AG08395 (cell line): ENCODE measurements at regions not wholly inside any gene's neighbourhood (a gene's known extent, or its start where the extent isn't known, plus 50 kb on each side); places are given as distances from the start of the nearest gene placed in this dataset.
A peak's percentile ranks its signal among the peaks of the same experiment; 100 is the strongest.

Experiments
- DNase-seq: peaks from one replicate; pipeline ENCODE4 v3.0.0; 2012; ENCODE audit warnings: mixed read lengths, low spot score

- no peak for DNase-seq
Measured at GRCh38 chr4:15130441-15130840, 128.2 kb downstream of the CPEB2 start.

- no peak for DNase-seq
Measured at GRCh38 chr4:15131551-15131950, 129.3 kb downstream of the CPEB2 start.

GRCh38 chr4:15132739-15133138 lies 130.5 kb downstream of the CPEB2 start:
- DNase-seq = no peak

- DNase-seq = no peak
Measured at GRCh38 chr4:15139599-15139998, 137.3 kb downstream of the CPEB2 start.

- no peak for DNase-seq
Measured at GRCh38 chr4:15142201-15142600, 139.9 kb downstream of the CPEB2 start.

- no peak for DNase-seq
Measured at GRCh38 chr4:15143551-15143950, 141.3 kb downstream of the CPEB2 start.

- peak; percentile 24 for DNase-seq
Measured at GRCh38 chr4:15144249-15144966, 142.1 kb downstream of the CPEB2 start.

GRCh38 chr4:15144967-15145295 lies 142.7 kb downstream of the CPEB2 start:
- no peak for DNase-seq

GRCh38 chr4:15145709-15146108 lies 143.4 kb downstream of the CPEB2 start:
- DNase-seq = no peak

GRCh38 chr4:15147714-15148113 lies 145.4 kb downstream of the CPEB2 start:
- no peak for DNase-seq

GRCh38 chr4:15148199-15148598 lies 145.9 kb downstream of the CPEB2 start:
- no peak for DNase-seq

GRCh38 chr4:15148691-15149090 lies 146.4 kb downstream of the CPEB2 start:
- DNase-seq = no peak

- DNase-seq = peak; percentile 8
Measured at GRCh38 chr4:15149234-15149838, 147.1 kb downstream of the CPEB2 start.

- DNase-seq = peak; percentile 90
Measured at GRCh38 chr4:15149839-15150592, 147.7 kb downstream of the CPEB2 start.

GRCh38 chr4:15150631-15151030 lies 148.3 kb downstream of the CPEB2 start:
- DNase-seq = no peak

GRCh38 chr4:15151033-15151432 lies 148.8 kb downstream of the CPEB2 start:
- DNase-seq = no peak

- no peak for DNase-seq
Measured at GRCh38 chr4:15153662-15154061, 151.4 kb downstream of the CPEB2 start.

- DNase-seq = no peak
Measured at GRCh38 chr4:15158406-15159091, 156.3 kb downstream of the CPEB2 start.

GRCh38 chr4:15159477-15160019 lies 157.3 kb downstream of the CPEB2 start:
- no peak for DNase-seq

- DNase-seq = no peak
Measured at GRCh38 chr4:15161439-15161838, 159.2 kb downstream of the CPEB2 start.

GRCh38 chr4:15162046-15162445 lies 159.8 kb downstream of the CPEB2 start:
- DNase-seq = no peak
